IMR-90 (cell line): ENCODE measurements at regions not wholly inside any gene's neighbourhood (a gene's known extent, or its start where the extent isn't known, plus 50 kb on each side); places are given as distances from the start of the nearest gene placed in this dataset.

Source experiments
- ATAC-seq: fragments of 200-7000 bp; cut with Tn5 transposase; 2 replicates; pipeline ENCODE4 v1.9.1; 2020; ENCODE audit warnings: low read depth, mild to moderate bottlenecking, moderate library complexity
- BruUV-seq: library from RNA; stranded (reverse); fragments of 400-500 nt; replicated peaks from 2 replicates; lab custom pipeline; 2021; lab: Mats Ljungman, UMichigan
- CTCF ChIA-PET: fragments of 300-600 bp; formaldehyde crosslinking; extraction: SDS; loops from one replicate; lab custom pipeline; 2021; ENCODE audit warnings: antibody characterized with exemption; lab: Yijun Ruan, JAX
- POLR2A ChIA-PET: fragments of 300-600 bp; sonication (Branson Sonifier 250); formaldehyde crosslinking; loops from one replicate; lab custom pipeline; 2022; ENCODE audit warnings: antibody characterized with exemption; ENCODE audit not compliant: unreplicated experiment; lab: Charles Lee
- DNase-seq: peaks from one replicate; pipeline ENCODE4 v3.0.0; 2013
- H2AFZ ChIP-seq: replicated peaks from 2 replicates; pipeline ENCODE3; 2013; ENCODE audit warnings: low read length, mild to moderate bottlenecking; ENCODE audit not compliant: poor library complexity
- H2AK5ac ChIP-seq: 2 replicates; pipeline ENCODE4 v1.6.1; 2013; ENCODE audit warnings: low read depth, low read length, inconsistent platforms
- H2AK9ac ChIP-seq: replicated peaks from 2 replicates; pipeline ENCODE3; 2013; ENCODE audit warnings: mild to moderate bottlenecking, low read depth, low read length, moderate library complexity; ENCODE audit not compliant: poor library complexity
- H2BK120ac ChIP-seq: 2 replicates; pipeline ENCODE4 v1.6.1; 2013; ENCODE audit warnings: low read depth, low read length, inconsistent platforms
- H2BK15ac ChIP-seq: 3 replicates; pipeline ENCODE4 v1.6.1; 2013; ENCODE audit warnings: low read depth, low read length, inconsistent platforms
- H2BK20ac ChIP-seq: 2 replicates; pipeline ENCODE4 v1.6.1; 2013; ENCODE audit warnings: low read depth, mild to moderate bottlenecking, inconsistent platforms, low read length, moderate library complexity
- H2BK5ac ChIP-seq: 2 replicates; pipeline ENCODE4 v1.6.1; 2013; ENCODE audit warnings: mild to moderate bottlenecking, low read depth, low read length, inconsistent platforms; ENCODE audit not compliant: poor library complexity, severe bottlenecking
- H3K14ac ChIP-seq: replicated peaks from 2 replicates; pipeline ENCODE4 v1.6.1; 2013; ENCODE audit warnings: low read depth, low read length, inconsistent platforms
- H3K18ac ChIP-seq: 2 replicates; pipeline ENCODE4 v1.6.1; 2013; ENCODE audit warnings: low read depth, low read length, control low read depth
- H3K23ac ChIP-seq: 2 replicates; pipeline ENCODE4 v1.6.1; 2013; ENCODE audit warnings: low read depth, low read length, inconsistent platforms
- H3K27ac ChIP-seq: 2 replicates; pipeline ENCODE4 v1.5.1; 2013; ENCODE audit warnings: mild to moderate bottlenecking, control low read depth, low read length; ENCODE audit not compliant: insufficient read depth
- H3K27me3 ChIP-seq: 2 replicates; pipeline ENCODE4 v1.6.1; 2013; ENCODE audit warnings: low read length; ENCODE audit not compliant: control insufficient read depth, insufficient read depth
- H3K36me3 ChIP-seq: 2 replicates; pipeline ENCODE4 v1.6.1; 2013; ENCODE audit warnings: low read length, mixed read lengths; ENCODE audit not compliant: control insufficient read depth, insufficient read depth
- H3K4ac ChIP-seq: 2 replicates; pipeline ENCODE4 v1.6.1; 2013; ENCODE audit warnings: low read depth, low read length, inconsistent platforms
- H3K4me1 ChIP-seq: 2 replicates; pipeline ENCODE4 v1.6.1; 2013; ENCODE audit warnings: low read length, mixed read lengths; ENCODE audit not compliant: control insufficient read depth, insufficient read depth
- H3K4me2 ChIP-seq: 2 replicates; pipeline ENCODE4 v1.6.1; 2013; ENCODE audit warnings: low read depth, mild to moderate bottlenecking, control low read depth, low read length, moderate library complexity
- H3K4me3 ChIP-seq: 2 replicates; pipeline ENCODE4 v1.5.1; 2013; ENCODE audit warnings: low read depth, mild to moderate bottlenecking, control low read depth, low read length, moderate library complexity; ENCODE audit not compliant: insufficient read depth
- H3K56ac ChIP-seq: 2 replicates; pipeline ENCODE4 v1.6.1; 2013; ENCODE audit warnings: low read length, inconsistent platforms; ENCODE audit not compliant: insufficient read depth; ENCODE audit errors: extremely low read depth
- H3K79me1 ChIP-seq, 2 experiments: 2 replicates each; pipeline ENCODE4 v1.6.1; 2013; ENCODE audit warnings: low read length in 2 of 2, inconsistent platforms in 1 of 2, low read depth in 1 of 2
- H3K9ac ChIP-seq: 2 replicates; pipeline ENCODE4 v1.6.1; 2013; ENCODE audit warnings: low read depth, low read length, control low read depth
- H3K9me1 ChIP-seq: 2 replicates; pipeline ENCODE4 v1.6.1; 2013; ENCODE audit warnings: low read length, inconsistent platforms; ENCODE audit not compliant: insufficient read depth
- H3K9me3 ChIP-seq: 2 replicates; pipeline ENCODE4 v1.6.1; 2013; ENCODE audit warnings: low read length; ENCODE audit not compliant: control insufficient read depth, insufficient read depth
- H4K20me1 ChIP-seq: 2 replicates; pipeline ENCODE4 v1.6.1; 2013; ENCODE audit warnings: low read length, inconsistent platforms; ENCODE audit not compliant: insufficient read depth
- H4K5ac ChIP-seq: 2 replicates; pipeline ENCODE4 v1.6.1; 2013; ENCODE audit warnings: mild to moderate bottlenecking, low read depth, low read length, control low read depth
- H4K8ac ChIP-seq, 2 experiments: 2 replicates each; pipeline ENCODE4 v1.6.1; 2013; ENCODE audit warnings: low read depth in 2 of 2, low read length in 2 of 2, control low read depth in 1 of 2, inconsistent platforms in 1 of 2
- H4K91ac ChIP-seq: 2 replicates; pipeline ENCODE4 v1.6.1; 2013; ENCODE audit warnings: low read depth, low read length, inconsistent platforms; ENCODE audit not compliant: insufficient read depth
- CEBPB ChIP-seq: IDR thresholded peaks from 2 replicates; pipeline ENCODE4 v1.6.1; 2012; ENCODE audit warnings: low read depth, low read length, improper control_type of control experiment
- ELK1 ChIP-seq: fragments of 150-350 bp; IDR thresholded peaks from 2 replicates; pipeline ENCODE4 v1.6.1; 2016; ENCODE audit warnings: low read depth, mild to moderate bottlenecking, low read length, moderate library complexity, borderline replicate concordance
- RAD21 ChIP-seq: IDR thresholded peaks from 2 replicates; pipeline ENCODE4 v1.6.1; 2012; ENCODE audit warnings: low read length, improper control_type of control experiment
- RFX5 ChIP-seq: IDR thresholded peaks from 2 replicates; pipeline ENCODE4 v1.8.0; 2012; ENCODE audit warnings: low read depth, mild to moderate bottlenecking, low read length, moderate library complexity
- dilution Hi-C: fragments of 300-500 bp; cut with HindIII; formaldehyde crosslinking; loops from one replicate; pipeline ENCODE4 v1.14.3; 2018; ENCODE audit warnings: low sequenced_read_pairs; ENCODE audit not compliant: unreplicated experiment
- in situ Hi-C: fragments of 300-500 bp; cut with MboI; formaldehyde crosslinking; loops from 3 replicates; pipeline ENCODE4 v1.14.3; 2019; ENCODE audit warnings: low sequenced_read_pairs, inconsistent platforms, mixed read lengths
- intact Hi-C: fragments of 100-400 bp; cut with micrococcal nuclease; formaldehyde crosslinking; loops from 2 replicates; pipeline ENCODE4 v1.10.0; 2022

- no peak for DNase-seq
- no peak for ATAC-seq
- no peak overlapping the region for H2AFZ ChIP-seq
- no peak overlapping the region for H3K4me2 ChIP-seq
- CTCF ChIA-PET, result no interaction called here
- H3K23ac ChIP-seq, result no peak overlapping the region
- BruUV-seq, result no TSS peak
- no peak overlapping the region for H4K91ac ChIP-seq
- H2AK5ac ChIP-seq, result no peak overlapping the region
- no peaks in the 10 kb centered on the region for H3K9me1 ChIP-seq
- POLR2A ChIA-PET, result no interaction called here
- no peak overlapping the region for H2BK15ac ChIP-seq
- intact Hi-C loops (no loop called here), dilution Hi-C loops (no loop called here), in situ Hi-C loops (no loop called here)
- no peak overlapping the region for H3K9ac ChIP-seq
- peaks cover 15% of the 10 kb centered on the region; the same call in 1 of the 2 replicates for H3K9me3 ChIP-seq
- no peaks in the 10 kb centered on the region for H4K20me1 ChIP-seq
- no peak overlapping the region for H3K56ac ChIP-seq
- no peak overlapping the region for H2BK5ac ChIP-seq
- no peaks in the 10 kb centered on the region for H3K79me1 ChIP-seq
- TF ChIP-seq RFX5, result no peak
- no peak for TF ChIP-seq ELK1
- TF ChIP-seq CEBPB, result no peak
- no peak for TF ChIP-seq RAD21
- H3K27me3 ChIP-seq, result no peaks in the 10 kb centered on the region
- H2BK120ac ChIP-seq, result no peak overlapping the region
- H3K4me3 ChIP-seq, result no peak overlapping the region
- H3K14ac ChIP-seq, result no peak overlapping the region
- H4K8ac ChIP-seq, result no peak overlapping the region
- H3K27ac ChIP-seq, result no peak overlapping the region
- H3K18ac ChIP-seq, result no peak overlapping the region
- H4K5ac ChIP-seq, result no peak overlapping the region
- no peak overlapping the region for H2BK20ac ChIP-seq
- H3K4ac ChIP-seq, result no peak overlapping the region
- no peaks in the 10 kb centered on the region for H3K36me3 ChIP-seq
- no peak overlapping the region for H2AK9ac ChIP-seq
- no peaks in the 10 kb centered on the region for H3K4me1 ChIP-seq
These were observed 276.5 kb upstream of the SFRP2 start for GRCh38 chr4:154065368-154065767.
